PFSK-1 (cell line): ENCODE measurements at regions not wholly inside any gene's neighbourhood (a gene's known extent, or its start where the extent isn't known, plus 50 kb on each side); places are given as distances from the start of the nearest gene placed in this dataset.

ENCODE experiments used
- POLR2AphosphoS5 ChIP-seq: IDR thresholded peaks from 2 replicates; pipeline ENCODE4 v1.6.1; 2012; ENCODE audit warnings: low read depth, mild to moderate bottlenecking, control low read depth, low read length, moderate library complexity
- REST ChIP-seq, 2 experiments: IDR thresholded peaks; 2 replicates each; pipeline versions ENCODE4 v1.6.1 to v1.8.0; 2011 to 2012; ENCODE audit warnings: low read depth in 2 of 2, low read length in 2 of 2, control low read depth in 1 of 2, inconsistent platforms in 1 of 2, mild to moderate bottlenecking in 1 of 2, moderate library complexity in 1 of 2; ENCODE audit not compliant: insufficient read depth in 1 of 2
- TAF1 ChIP-seq: IDR thresholded peaks from 2 replicates; pipeline ENCODE4 v1.6.1; 2012; ENCODE audit warnings: low read length, control low read depth, borderline replicate concordance; ENCODE audit not compliant: insufficient read depth

- no peak for TF ChIP-seq TAF1
- no peak for TF ChIP-seq POLR2AphosphoS5
- TF ChIP-seq REST (IDR thresholded peaks at IDR 0.05; ENCODE audit: insufficient read depth in 1 of 2, low read depth in 2 of 2, low read length in 2 of 2) = no peak
These were observed 445.8 kb downstream of the ANKRD50 start for GRCh38 chr4:124266721-124267120.
